MM.1S (cell line): ENCODE measurements at regions not wholly inside any gene's neighbourhood (a gene's known extent, or its start where the extent isn't known, plus 50 kb on each side); places are given as distances from the start of the nearest gene placed in this dataset.

Experiments used
- CTCF ChIP-seq: fragments of 300-600 bp; sonication (generic); IDR thresholded peaks from 2 replicates; pipeline ENCODE4 v1.5.1; 2016; ENCODE audit warnings: antibody characterized with exemption, low read length, mixed read lengths
- EZH2 ChIP-seq: fragments of 300-600 bp; sonication (generic); optimal IDR thresholded peaks from 2 replicates; pipeline ENCODE3; 2017; ENCODE audit warnings: low read depth, mild to moderate bottlenecking, antibody characterized with exemption, low read length, mixed read lengths
- EZH2phosphoT487 ChIP-seq: fragments of 300-600 bp; sonication (generic); IDR thresholded peaks from 2 replicates; pipeline ENCODE4 v1.6.1; 2018; ENCODE audit warnings: antibody characterized with exemption, low read length

GRCh38 chr13:54234607-54235006 lies 1206.0 kb downstream of the OLFM4 start:
- TF ChIP-seq CTCF (no peak), EZH2 (no peak), EZH2phosphoT487 (no peak)
